Breast epithelium (tissue), 3 donors: ENCODE measurements at regions not wholly inside any gene's neighbourhood (a gene's known extent, or its start where the extent isn't known, plus 50 kb on each side); places are given as distances from the start of the nearest gene placed in this dataset.

Experiments
- CTCF ChIP-seq, 3 donors: fragments of 450-650 bp; IDR thresholded peaks; one replicate each; pipeline ENCODE4 v1.5.1; 2016 to 2017; ENCODE audit warnings: antibody characterized with exemption in 3 of 3, mild to moderate bottlenecking in 3 of 3, moderate library complexity in 3 of 3
- POLR2A ChIP-seq: fragments of 450-650 bp; IDR thresholded peaks from one replicate; pipeline ENCODE4 v1.6.1; 2016; ENCODE audit warnings: antibody characterized with exemption, mild to moderate bottlenecking, moderate library complexity
- POLR2AphosphoS5 ChIP-seq, 3 donors: sonication (generic); formaldehyde crosslinking; IDR thresholded peaks; one replicate each; pipeline ENCODE4 v1.6.1; 2017; ENCODE audit warnings: antibody characterized with exemption in 3 of 3

GRCh38 chr15:53116169-53116568 is 326.0 kb upstream of the ONECUT1 start:
- no peak for TF ChIP-seq CTCF (IDR thresholded peaks at IDR 0.05)
- no peak for TF ChIP-seq POLR2AphosphoS5 (IDR thresholded peaks at IDR 0.05)
- no peak for TF ChIP-seq POLR2A
